ENCODE measurements at regions not wholly inside any gene's neighbourhood (a gene's known extent, or its start where the extent isn't known, plus 50 kb on each side); places are given as distances from the start of the nearest gene placed in this dataset.

DNA sequence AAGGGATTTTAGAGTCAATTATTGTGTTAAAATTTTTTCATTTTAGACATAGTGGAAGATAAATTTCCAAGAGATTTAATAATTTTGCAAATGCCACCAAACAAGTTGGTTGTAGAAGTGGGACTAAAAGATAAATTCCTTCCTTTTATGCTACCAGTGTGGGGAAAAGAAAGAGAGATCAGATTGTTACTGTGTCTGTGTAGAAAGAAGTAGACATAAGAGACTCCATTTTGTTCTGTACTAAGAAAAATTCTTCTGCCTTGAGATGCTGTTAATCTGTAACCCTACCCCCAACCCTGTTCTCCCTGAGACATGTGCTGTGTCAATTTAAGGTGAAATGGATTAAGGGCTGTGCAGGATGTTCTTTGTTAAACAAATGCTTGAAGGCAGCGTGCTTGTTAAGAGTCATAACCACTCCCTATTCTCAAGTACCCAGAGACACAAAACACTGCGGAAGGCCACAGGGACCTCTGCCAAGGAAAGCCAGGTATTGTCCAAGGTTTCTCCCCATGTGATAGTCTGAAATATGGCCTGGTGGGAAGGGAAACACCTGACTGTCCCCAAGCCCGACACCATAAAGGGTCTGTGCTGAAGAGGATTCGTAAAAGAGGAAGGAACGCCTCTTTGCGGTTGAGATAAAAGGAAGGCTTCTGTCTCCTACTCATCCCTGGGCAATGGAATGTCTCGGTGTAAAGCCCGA is 117.0 kb downstream of the CEP44 start:
- DNase-seq, result peak; percentile 93

DNA sequence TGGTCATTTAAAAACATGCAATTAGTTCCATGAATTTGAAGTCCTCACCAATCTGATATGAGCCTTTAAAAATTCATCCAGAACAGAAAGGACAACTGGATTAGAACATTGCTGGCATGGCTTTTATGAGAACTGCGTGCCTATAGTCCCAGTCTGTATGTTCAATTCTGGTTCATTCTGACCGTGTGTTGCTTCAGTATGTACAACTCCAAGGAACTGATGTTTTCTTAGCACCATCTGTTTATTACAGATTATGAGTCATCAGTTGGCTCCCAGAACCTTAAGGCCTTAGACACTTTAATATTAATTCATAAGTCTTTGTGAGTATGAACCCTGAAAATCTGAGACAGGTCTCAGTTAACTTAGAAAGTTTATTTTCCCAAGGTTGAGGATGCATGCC is 115.0 kb downstream of the CEP44 start:
- DNase-seq, result no peak

DNA sequence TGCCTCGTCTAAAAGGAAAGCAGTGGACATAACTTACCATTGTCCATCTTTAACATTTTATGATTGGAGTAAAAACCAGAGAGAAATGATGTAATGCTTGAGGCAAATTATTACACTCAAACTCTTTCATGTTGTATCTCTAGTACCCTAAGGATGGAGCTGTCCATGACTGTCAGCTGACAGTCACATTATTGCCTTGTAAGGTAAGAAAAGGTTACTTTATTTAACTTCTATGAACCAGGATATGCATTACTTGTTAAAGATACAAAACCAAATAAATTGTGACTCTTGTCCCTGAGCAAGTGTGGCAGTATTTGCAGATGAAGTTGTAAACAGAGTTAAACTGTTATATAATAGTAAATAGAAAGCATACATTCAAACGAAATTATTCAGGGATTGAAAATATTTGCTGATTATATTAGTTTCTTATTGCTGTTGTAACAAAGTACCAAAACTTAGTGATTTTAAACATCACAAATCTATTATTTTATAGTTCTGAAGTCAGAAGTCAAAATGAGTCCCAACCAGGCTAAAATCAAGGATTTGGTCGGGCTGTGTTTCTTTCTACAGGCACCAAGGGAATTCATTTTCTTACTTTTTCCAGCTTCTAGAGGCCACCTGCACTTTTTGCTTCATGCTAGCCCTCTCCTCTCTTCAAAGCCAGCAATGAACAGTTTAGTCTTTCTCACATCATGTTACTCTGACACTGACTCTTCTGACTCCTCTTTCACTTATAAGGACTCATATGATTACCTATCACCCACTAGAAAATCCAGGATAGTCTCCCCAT is 113.8 kb downstream of the CEP44 start:
- DNase-seq, result no peak

DNA sequence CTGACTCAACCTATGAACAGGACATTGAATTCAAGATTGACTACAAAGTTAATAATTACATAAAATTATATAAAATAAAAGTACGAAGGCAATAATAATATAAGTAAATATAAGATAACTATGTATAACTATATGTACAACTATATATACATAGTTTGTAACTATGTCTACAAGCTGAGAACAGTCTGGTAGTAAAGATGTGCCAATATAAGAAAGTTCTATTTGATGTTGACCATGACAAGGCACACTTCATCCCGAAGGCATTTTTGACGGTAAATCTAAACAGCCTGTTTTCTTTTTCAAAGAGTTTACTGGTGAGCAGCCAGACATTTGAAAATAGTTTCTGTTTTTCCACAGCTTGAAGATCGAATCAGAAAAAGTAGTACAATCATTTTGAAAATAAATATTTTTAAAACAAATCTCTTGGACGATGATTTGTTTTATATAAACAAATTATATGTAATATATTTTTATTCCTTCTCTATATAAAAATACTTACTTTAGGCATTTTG is 112.9 kb downstream of the CEP44 start:
- no peak for DNase-seq

DNA sequence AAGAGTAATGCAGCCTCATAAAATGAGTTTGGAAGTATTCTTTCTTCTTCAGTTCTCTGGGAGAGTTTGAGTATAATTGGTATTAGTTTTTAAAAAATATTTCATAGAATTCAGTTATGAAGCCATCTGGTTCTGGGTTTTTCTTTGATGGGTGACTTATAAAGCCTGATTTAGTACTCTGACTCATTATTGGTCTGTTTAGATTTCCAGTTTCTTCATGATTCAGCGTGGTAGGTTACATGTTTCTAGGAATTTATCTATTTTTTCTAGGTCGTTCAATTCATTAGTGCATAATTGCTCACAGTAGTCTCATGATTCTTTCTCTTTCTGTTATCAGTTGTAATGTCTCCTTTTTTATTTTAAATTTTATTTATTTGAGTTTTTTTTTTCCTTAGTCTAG is 111.2 kb downstream of the CEP44 start:
- no peak for DNase-seq

GRCh38 chr4:174389439-174389838 is 105.7 kb downstream of the CEP44 start:
- no peak for DNase-seq

- DNase-seq, result no peak
These were observed 104.9 kb downstream of the CEP44 start for GRCh38 chr4:174388461-174389145.

DNA sequence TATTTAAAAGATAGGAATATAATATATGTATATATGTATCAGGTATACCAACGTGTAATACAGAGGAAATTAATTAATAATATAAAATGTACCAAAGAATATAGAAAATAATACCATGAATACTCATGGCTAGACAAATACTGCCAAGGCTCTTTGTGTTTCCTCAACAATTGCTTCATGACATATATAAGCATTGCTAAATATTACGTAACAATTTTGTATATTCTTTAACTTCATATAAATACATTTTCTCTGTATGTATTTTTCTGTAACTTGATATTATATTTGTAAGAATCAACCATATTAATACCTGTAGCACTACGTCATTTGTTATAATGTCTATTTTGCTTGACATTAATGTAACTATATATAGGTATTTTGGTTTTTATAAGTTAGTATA is 104.0 kb downstream of the CEP44 start:
- DNase-seq, result no peak

DNA sequence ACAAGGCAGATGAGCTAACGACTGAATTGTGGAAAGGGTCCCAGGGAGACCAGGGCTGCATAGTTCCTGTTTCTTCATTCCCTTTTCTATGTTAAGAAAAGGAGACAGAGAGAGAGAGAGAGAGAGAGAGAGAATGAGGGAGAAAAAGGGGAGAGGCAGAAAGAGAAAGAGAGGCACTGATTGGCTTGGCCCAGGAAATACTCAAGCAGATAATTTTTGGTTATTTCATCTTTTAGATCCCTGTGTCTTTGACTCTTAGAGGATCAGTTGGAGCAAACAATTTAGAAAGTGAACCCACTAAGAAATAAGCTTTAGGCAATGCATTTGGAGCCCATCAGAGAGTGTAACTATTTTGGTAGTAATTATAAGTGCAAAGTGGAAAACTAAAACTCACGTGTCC is 103.4 kb downstream of the CEP44 start:
- DNase-seq, result no peak

- no peak for DNase-seq
These were observed 100.1 kb downstream of the CEP44 start for GRCh38 chr4:174383783-174384182.

DNA sequence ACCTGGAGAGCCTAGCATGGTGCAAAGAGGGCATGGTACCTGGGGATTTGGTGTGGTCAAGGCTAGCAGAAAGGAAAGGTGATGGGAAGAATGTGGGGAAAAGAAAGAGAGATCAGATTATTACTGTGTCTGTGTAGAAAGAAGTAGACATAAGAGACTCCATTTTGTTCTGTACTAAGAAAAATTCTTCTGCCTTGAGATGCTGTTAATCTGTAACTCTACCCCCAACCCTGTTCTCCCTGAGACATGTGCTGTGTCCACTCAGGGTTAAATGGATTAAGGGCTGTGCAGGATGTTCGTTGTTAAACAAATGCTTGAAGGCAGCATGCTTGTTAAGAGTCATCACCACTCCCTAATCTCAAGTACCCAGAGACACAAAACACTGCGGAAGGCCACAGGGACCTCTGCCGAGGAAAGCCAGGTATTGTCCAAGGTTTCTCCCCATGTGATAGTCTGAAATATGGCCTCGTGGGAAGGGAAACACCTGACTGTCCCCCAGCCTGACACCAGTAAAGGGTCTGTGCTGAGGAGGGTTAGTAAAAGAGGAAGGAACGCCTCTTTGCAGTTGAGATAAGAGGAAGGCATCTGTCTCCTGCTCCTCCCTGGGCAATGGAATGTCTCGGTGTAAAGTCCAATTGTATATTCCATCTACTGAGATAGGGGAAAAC is 99.4 kb downstream of the CEP44 start:
- DNase-seq, result peak; percentile 61

Measured in islet precursor cell (in vitro differentiated cells).